ENCODE measurements at regions not wholly inside any gene's neighbourhood (a gene's known extent, or its start where the extent isn't known, plus 50 kb on each side); places are given as distances from the start of the nearest gene placed in this dataset.

DNA sequence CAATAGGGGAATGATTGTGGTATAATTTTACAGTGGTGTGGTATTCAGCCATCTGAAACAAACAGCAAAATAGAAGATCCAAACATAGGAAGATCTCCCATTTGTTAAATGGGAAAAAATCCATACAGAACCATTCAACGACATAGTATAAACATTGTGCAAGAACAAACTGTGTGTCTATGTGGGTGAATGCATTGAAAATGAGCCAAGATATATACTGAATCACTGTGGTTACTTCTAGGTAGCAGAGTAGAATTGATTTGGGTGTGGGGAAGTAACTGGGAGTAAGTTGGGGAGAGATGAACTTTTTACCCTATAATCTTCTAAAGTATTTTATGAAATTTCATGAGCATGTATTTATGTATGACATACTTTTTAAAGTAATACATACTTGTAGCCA is 123.1 kb upstream of the UMPS start (continued):
- TF ChIP-seq, protein P1, sequence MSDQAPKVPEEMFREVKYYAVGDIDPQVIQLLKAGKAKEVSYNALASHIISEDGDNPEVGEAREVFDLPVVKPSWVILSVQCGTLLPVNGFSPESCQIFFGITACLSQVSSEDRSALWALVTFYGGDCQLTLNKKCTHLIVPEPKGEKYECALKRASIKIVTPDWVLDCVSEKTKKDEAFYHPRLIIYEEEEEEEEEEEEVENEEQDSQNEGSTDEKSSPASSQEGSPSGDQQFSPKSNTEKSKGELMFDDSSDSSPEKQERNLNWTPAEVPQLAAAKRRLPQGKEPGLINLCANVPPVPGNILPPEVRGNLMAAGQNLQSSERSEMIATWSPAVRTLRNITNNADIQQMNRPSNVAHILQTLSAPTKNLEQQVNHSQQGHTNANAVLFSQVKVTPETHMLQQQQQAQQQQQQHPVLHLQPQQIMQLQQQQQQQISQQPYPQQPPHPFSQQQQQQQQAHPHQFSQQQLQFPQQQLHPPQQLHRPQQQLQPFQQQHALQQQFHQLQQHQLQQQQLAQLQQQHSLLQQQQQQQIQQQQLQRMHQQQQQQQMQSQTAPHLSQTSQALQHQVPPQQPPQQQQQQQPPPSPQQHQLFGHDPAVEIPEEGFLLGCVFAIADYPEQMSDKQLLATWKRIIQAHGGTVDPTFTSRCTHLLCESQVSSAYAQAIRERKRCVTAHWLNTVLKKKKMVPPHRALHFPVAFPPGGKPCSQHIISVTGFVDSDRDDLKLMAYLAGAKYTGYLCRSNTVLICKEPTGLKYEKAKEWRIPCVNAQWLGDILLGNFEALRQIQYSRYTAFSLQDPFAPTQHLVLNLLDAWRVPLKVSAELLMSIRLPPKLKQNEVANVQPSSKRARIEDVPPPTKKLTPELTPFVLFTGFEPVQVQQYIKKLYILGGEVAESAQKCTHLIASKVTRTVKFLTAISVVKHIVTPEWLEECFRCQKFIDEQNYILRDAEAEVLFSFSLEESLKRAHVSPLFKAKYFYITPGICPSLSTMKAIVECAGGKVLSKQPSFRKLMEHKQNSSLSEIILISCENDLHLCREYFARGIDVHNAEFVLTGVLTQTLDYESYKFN (CRISPR knock-in tag; conservative IDR thresholded peaks at IDR 0.05), result peak; percentile 44; the same call in 1 of the 2 replicates
- no peak for TF ChIP-seq FOXK2 (IDR thresholded peaks at IDR 0.05)
- TF ChIP-seq ZNF775 (CRISPR knock-in tag; IDR thresholded peaks at IDR 0.05; ENCODE audit: borderline replicate concordance), result no peak
- TF ChIP-seq ZNF326 (CRISPR knock-in tag; IDR thresholded peaks at IDR 0.05; ENCODE audit: borderline replicate concordance), result no peak
- TF ChIP-seq, protein P2, sequence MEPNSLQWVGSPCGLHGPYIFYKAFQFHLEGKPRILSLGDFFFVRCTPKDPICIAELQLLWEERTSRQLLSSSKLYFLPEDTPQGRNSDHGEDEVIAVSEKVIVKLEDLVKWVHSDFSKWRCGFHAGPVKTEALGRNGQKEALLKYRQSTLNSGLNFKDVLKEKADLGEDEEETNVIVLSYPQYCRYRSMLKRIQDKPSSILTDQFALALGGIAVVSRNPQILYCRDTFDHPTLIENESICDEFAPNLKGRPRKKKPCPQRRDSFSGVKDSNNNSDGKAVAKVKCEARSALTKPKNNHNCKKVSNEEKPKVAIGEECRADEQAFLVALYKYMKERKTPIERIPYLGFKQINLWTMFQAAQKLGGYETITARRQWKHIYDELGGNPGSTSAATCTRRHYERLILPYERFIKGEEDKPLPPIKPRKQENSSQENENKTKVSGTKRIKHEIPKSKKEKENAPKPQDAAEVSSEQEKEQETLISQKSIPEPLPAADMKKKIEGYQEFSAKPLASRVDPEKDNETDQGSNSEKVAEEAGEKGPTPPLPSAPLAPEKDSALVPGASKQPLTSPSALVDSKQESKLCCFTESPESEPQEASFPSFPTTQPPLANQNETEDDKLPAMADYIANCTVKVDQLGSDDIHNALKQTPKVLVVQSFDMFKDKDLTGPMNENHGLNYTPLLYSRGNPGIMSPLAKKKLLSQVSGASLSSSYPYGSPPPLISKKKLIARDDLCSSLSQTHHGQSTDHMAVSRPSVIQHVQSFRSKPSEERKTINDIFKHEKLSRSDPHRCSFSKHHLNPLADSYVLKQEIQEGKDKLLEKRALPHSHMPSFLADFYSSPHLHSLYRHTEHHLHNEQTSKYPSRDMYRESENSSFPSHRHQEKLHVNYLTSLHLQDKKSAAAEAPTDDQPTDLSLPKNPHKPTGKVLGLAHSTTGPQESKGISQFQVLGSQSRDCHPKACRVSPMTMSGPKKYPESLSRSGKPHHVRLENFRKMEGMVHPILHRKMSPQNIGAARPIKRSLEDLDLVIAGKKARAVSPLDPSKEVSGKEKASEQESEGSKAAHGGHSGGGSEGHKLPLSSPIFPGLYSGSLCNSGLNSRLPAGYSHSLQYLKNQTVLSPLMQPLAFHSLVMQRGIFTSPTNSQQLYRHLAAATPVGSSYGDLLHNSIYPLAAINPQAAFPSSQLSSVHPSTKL (CRISPR knock-in tag; IDR thresholded peaks at IDR 0.05), result peak; percentile 61
- TF ChIP-seq ZNF768 (CRISPR knock-in tag; IDR thresholded peaks at IDR 0.05), result no peak
- no peak for TF ChIP-seq TCF7L2 (IDR thresholded peaks at IDR 0.05; ENCODE audit: low read depth, low read length)
- TF ChIP-seq, protein P3, sequence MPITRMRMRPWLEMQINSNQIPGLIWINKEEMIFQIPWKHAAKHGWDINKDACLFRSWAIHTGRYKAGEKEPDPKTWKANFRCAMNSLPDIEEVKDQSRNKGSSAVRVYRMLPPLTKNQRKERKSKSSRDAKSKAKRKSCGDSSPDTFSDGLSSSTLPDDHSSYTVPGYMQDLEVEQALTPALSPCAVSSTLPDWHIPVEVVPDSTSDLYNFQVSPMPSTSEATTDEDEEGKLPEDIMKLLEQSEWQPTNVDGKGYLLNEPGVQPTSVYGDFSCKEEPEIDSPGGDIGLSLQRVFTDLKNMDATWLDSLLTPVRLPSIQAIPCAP (CRISPR knock-in tag; IDR thresholded peaks at IDR 0.05; ENCODE audit: low read depth), result no peak
- TF ChIP-seq, protein P4, sequence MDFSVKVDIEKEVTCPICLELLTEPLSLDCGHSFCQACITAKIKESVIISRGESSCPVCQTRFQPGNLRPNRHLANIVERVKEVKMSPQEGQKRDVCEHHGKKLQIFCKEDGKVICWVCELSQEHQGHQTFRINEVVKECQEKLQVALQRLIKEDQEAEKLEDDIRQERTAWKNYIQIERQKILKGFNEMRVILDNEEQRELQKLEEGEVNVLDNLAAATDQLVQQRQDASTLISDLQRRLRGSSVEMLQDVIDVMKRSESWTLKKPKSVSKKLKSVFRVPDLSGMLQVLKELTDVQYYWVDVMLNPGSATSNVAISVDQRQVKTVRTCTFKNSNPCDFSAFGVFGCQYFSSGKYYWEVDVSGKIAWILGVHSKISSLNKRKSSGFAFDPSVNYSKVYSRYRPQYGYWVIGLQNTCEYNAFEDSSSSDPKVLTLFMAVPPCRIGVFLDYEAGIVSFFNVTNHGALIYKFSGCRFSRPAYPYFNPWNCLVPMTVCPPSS (IDR thresholded peaks at IDR 0.05), result no peak
- TF ChIP-seq EP300 (IDR thresholded peaks at IDR 0.05; ENCODE audit: low read depth in 2 of 2, low read length in 2 of 2), result peak in 1 of 2 experiments; percentile 29; a peak in 1 of 4 replicates
- TF ChIP-seq EP300 (CRISPR knock-in tag; IDR thresholded peaks at IDR 0.05; ENCODE audit: borderline replicate concordance), result no peak
- TF ChIP-seq FOXA1 (IDR thresholded peaks at IDR 0.05), result no peak
- TF ChIP-seq FOXA1 (CRISPR knock-in tag; IDR thresholded peaks at IDR 0.05), result 0 out of 2 replicates have a peak, but pooled peaks have one; percentile 18
- TF ChIP-seq RFX3 (CRISPR knock-in tag; IDR thresholded peaks at IDR 0.05), result no peak

Data from HepG2 (cell line).